NCI-H128 (cell line): ENCODE measurements at regions not wholly inside any gene's neighbourhood (a gene's known extent, or its start where the extent isn't known, plus 50 kb on each side); places are given as distances from the start of the nearest gene placed in this dataset.

ENCODE experiments used
- DNase-seq: peaks from one replicate; lab custom pipeline; 2025; ENCODE audit not compliant: unreplicated experiment; lab: John Stamatoyannopoulos, UW

DNA sequence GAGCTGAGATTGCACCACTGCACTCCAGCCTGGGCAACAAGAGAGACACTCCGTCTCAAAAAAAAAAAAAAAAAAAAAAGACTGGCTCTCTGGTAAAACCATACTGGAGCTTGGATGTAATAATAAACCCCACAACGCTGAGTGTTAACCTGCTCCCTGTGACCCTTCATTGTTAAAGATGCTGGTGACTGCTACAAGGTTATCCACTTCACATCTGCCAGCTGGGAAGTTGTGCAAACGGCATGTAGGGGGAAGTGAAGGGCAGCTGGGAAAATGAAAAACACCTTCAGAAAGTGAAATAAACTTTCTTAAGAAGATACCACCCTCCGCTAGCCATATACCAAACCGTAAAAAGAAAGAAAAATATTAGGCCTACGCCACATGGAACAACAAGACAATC, 131.0 kb upstream of the NUDT7 start:
- DNase-seq = no peak

- no peak for DNase-seq
Measured at GRCh38 chr16:77592021-77592420, 130.3 kb upstream of the NUDT7 start.

GRCh38 chr16:77594057-77594456, 128.3 kb upstream of the NUDT7 start:
- no peak for DNase-seq

GRCh38 chr16:77594799-77595596, 127.3 kb upstream of the NUDT7 start:
- no peak for DNase-seq

DNA sequence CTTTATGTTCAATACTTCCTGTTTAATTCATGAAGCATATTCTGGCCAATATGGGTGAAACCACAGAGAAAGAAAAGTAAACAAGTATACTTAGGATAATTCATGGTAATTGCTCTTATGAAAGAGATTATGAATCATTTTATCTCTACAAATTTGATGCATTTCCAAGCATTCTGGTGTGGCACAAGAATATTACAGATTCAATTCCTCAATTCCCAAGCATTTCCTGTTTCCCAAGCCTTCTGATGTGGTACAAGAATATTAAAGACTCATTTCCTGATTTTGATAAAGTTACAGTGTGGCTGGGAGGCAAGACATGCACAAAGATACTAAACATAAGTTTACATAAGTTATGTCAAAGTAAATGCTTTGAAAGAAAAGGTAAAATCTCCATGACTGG, 126.1 kb upstream of the NUDT7 start:
- no peak for DNase-seq

GRCh38 chr16:77599793-77600415, 122.4 kb upstream of the NUDT7 start:
- DNase-seq = no peak

GRCh38 chr16:77600555-77600954, 121.8 kb upstream of the NUDT7 start:
- DNase-seq = no peak

GRCh38 chr16:77603656-77604055, 118.7 kb upstream of the NUDT7 start:
- DNase-seq = no peak

DNA sequence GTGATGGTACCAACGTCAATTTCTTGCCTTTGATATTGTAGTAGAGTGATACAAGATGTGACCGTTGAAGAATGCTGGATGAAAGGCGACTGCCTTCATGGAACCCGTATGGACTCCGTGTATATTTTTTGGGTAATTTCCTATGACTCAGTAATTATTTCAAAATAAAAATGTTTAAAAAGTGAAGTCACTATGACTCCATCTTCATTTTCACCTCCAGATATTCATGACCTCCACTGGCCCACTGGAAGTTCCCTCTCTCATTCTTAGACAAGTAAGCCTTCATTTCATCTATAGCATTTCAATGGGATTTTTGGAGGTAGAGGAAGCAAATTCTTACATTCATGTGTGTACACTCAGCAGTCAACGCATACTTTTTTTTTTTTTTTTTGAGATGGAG, 111.8 kb upstream of the NUDT7 start:
- DNase-seq = no peak

DNA sequence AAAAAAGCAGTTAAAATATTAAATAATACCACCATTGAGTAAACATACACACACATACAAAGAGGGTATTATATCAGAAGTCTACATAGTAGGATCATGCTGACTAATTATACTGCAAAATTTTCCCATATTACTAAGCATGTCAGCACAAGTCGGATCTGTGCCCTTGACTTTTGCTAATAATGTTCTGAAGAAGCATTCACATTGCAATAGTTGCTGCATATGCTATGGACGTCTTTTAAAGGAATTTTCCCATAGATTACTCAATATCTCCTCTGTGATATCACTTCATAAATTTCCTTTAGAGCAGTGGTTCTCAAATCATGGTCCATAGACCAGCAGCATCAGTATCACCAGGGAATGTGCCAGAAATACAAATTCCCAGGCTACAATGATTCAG, 110.9 kb upstream of the NUDT7 start:
- DNase-seq = no peak

GRCh38 chr16:77612596-77612995, 109.7 kb upstream of the NUDT7 start:
- no peak for DNase-seq

GRCh38 chr16:77613095-77613494, 109.2 kb upstream of the NUDT7 start:
- DNase-seq = no peak

DNA sequence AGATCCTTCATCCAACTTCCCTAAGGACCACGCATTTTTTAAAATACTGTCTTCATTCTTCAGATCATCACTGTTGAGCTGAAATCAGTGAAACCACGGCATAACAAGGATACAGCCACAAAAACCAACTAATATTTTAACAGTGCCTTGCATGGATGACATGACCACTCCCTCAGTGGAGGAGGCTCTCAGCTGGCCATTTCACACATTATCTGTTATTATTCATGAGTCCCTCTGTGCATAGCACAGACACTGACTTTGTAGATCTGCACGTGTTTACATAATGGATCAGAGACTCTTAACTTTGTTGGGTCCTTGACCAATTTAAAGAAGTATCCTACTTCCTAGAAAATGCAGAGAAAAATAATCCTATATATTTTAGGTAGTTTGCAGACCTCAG, 104.8 kb upstream of the NUDT7 start:
- DNase-seq = no peak

DNA sequence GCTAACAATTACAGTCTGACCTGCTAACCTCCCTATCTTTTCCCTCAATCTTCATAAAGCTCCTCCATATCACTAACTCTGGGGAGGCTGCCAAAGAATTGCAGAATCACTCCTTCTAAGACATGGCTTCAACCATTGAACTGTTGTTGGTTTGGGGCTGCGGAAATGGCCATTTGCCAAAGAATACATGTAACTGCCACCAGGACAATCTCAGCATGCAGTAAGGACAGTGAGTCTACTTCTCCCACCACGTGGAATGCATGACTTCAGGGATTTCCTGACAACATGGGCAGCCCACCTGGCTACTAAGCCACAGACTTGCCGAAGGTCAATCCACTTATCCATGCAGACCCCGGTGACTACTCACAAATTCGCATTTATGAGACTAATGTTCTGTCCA, 104.3 kb upstream of the NUDT7 start:
- no peak for DNase-seq

DNA sequence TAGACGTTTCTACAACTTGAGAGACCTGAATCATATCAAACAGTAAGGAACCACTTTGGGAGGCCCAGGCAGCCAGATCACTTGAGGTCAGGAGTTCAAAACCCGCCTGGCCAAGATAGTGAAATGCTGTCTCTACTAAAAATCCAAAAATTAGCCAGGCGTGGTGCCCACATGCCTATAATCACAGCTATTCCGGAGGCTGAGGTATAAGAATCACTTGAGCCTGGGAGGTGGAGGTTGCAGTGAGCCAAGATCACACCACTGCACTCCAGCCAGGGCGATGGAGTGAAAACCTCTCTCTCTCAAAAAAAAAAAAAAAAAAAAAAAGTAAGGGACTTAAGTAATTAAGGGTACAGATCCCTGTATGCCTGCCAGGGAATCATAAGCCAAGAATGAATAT, 103.4 kb upstream of the NUDT7 start:
- DNase-seq = no peak

DNA sequence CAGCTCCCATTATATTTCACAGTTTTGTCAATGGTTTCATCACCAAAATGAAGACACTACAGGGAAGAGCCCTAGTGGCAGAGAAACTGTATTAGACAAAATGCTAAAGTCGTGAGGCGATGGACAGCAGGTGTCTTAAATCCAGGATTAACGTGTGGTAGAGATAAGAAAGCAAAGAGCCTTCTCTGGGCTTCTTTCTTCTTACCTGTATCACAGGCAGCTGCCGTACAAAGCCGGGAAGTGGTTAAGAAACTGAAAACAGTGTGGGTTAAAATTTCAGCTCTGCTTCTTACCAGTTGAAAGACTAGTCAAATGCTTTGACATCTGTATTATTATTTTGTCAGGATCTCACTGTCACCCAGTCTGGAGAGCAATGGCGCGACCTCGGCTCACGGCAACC, 98.2 kb upstream of the NUDT7 start:
- DNase-seq = no peak

- no peak for DNase-seq
Measured at GRCh38 chr16:77636615-77637014, 85.7 kb upstream of the NUDT7 start.

- no peak for DNase-seq
Measured at GRCh38 chr16:77637940-77638339, 84.4 kb upstream of the NUDT7 start.

DNA sequence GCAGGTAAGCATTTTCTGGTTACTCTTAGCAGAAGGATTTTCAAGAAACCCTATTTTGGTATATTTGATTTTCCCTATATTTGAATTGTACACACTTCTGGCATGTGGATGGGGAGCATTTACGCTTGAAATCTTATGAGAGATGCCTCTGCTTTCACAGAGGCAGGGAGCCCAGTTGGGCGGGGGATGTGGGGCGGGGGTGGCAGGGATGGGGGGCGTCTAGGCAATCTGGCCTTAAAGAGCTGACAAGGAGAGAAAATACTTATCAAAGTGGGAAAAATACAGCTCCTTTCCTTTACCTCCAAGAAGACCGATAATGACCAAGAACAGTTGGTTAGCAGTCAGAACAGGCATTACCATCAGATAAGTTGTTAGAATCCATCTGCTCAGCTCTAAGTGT, 79.1 kb upstream of the NUDT7 start:
- no peak for DNase-seq

DNA sequence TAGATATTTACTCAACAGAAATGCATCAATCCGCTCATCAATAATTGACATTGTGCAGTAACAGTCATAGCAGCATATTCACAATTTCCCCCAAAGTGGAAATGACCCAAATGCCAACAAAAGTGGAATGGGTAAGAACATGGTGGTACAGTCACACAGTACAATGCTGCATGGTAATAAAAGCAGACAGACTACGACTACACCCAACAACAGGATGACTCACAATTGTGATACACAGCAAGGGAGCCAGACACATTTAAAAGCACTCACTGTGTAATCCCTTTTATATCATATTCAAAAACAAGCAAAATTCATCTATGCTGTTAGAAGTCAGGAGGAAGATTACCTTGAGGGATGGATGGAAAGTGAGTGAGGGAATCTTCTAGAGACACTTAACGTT, 76.5 kb upstream of the NUDT7 start:
- no peak for DNase-seq

GRCh38 chr16:77647726-77648125, 74.6 kb upstream of the NUDT7 start:
- DNase-seq = no peak

- no peak for DNase-seq
Measured at GRCh38 chr16:77650761-77651160, 71.6 kb upstream of the NUDT7 start.

GRCh38 chr16:77652399-77652798, 69.9 kb upstream of the NUDT7 start:
- DNase-seq = no peak
